ENCODE measurements at regions not wholly inside any gene's neighbourhood (a gene's known extent, or its start where the extent isn't known, plus 50 kb on each side); places are given as distances from the start of the nearest gene placed in this dataset.

- no peak for DNase-seq (ENCODE audit: low spot score)
- Mint-ChIP-seq H3K36me3 (peaks cover 17% of the 10 kb centered on the region), H3K4me3 (no peak overlapping the region), H3K9me3 (peaks cover 61% of the 10 kb centered on the region), H3K27ac (no peak overlapping the region), H3K27me3 (ENCODE audit: low read depth) (no peaks in the 10 kb centered on the region), H3K4me1 (no peaks in the 10 kb centered on the region)
- TF ChIP-seq ZNF425 (CRISPR knock-in tag; conservative IDR thresholded peaks at IDR 0.05) (no peak), ZNF121 (CRISPR knock-in tag; IDR thresholded peaks at IDR 0.05) (no peak), SMAD3 (CRISPR knock-in tag; IDR thresholded peaks at IDR 0.05; ENCODE audit: borderline replicate concordance) (no peak), ZNF232 (CRISPR knock-in tag; IDR thresholded peaks at IDR 0.05) (no peak), MYBL2 (CRISPR knock-in tag; IDR thresholded peaks at IDR 0.05) (no peak), E2F4 (CRISPR knock-in tag; IDR thresholded peaks at IDR 0.05; ENCODE audit: borderline replicate concordance, low read depth) (no peak), PRRX2 (CRISPR knock-in tag; IDR thresholded peaks at IDR 0.05) (no peak), SMAD4 (CRISPR knock-in tag; IDR thresholded peaks at IDR 0.05) (no peak), STAT6 (CRISPR knock-in tag; conservative IDR thresholded peaks at IDR 0.05; ENCODE audit: low read depth) (no peak), ZNF281 (CRISPR knock-in tag; IDR thresholded peaks at IDR 0.05) (no peak), ZBTB43 (CRISPR knock-in tag; IDR thresholded peaks at IDR 0.05) (no peak), MXD4 (CRISPR knock-in tag; IDR thresholded peaks at IDR 0.05; ENCODE audit: borderline replicate concordance) (no peak)
- ChIA-PET CTCF (no interaction called here), POLR2A (no interaction called here)
- no peak for ATAC-seq
Observed at GRCh38 chr18:70500748-70501147, 211.9 kb downstream of the SOCS6 start.

- Mint-ChIP-seq H3K36me3 (peaks cover 17% of the 10 kb centered on the region), H3K4me1 (no peaks in the 10 kb centered on the region), H3K27ac (no peak overlapping the region), H3K4me3 (no peak overlapping the region), H3K27me3 (ENCODE audit: low read depth) (no peaks in the 10 kb centered on the region; the same call in 1 of the 2 replicates), H3K9me3 (peaks cover 57% of the 10 kb centered on the region)
- ChIA-PET CTCF (no interaction called here), POLR2A (no interaction called here)
- DNase-seq (ENCODE audit: low spot score) (peak; percentile 24), ATAC-seq (peak; percentile 88)
- TF ChIP-seq ATF2 (CRISPR knock-in tag; IDR thresholded peaks at IDR 0.05; ENCODE audit: borderline replicate concordance, low read depth) (no peak), CTCF (IDR thresholded peaks at IDR 0.05) (no peak), NR2C2 (CRISPR knock-in tag; IDR thresholded peaks at IDR 0.05) (no peak), TEAD4 (CRISPR knock-in tag; IDR thresholded peaks at IDR 0.05) (no peak), SMAD3 (CRISPR knock-in tag; IDR thresholded peaks at IDR 0.05; ENCODE audit: borderline replicate concordance) (no peak), GABPB1 (CRISPR knock-in tag; IDR thresholded peaks at IDR 0.05) (no peak), PREB (CRISPR knock-in tag; IDR thresholded peaks at IDR 0.05; ENCODE audit: borderline replicate concordance) (no peak), RORB (CRISPR knock-in tag; IDR thresholded peaks at IDR 0.05) (no peak), TP53 (CRISPR knock-in tag; IDR thresholded peaks at IDR 0.05) (no peak), NFE2L1 (CRISPR knock-in tag; IDR thresholded peaks at IDR 0.05) (no peak)
Observed at GRCh38 chr18:70499218-70499691, 210.4 kb downstream of the SOCS6 start.
